ENCODE measurements at regions not wholly inside any gene's neighbourhood (a gene's known extent, or its start where the extent isn't known, plus 50 kb on each side); places are given as distances from the start of the nearest gene placed in this dataset.

- Histone ChIP-seq H3K27me3 (no peaks in the 10 kb centered on the region), H3K4me1 (no peaks in the 10 kb centered on the region), H3K9me3 (no peaks in the 10 kb centered on the region), H3K36me3 (no peaks in the 10 kb centered on the region), H3K4me3 (ENCODE audit: low read depth, low read length) (no peak overlapping the region)
- TF ChIP-seq CTCF (IDR thresholded peaks at IDR 0.05; ENCODE audit: low read depth, low read length) = no peak
- DNase-seq = no peak
These were observed 293.0 kb downstream of the OXSM start for GRCh38 chr3:26082911-26083310.

- Histone ChIP-seq H3K36me3 (no peaks in the 10 kb centered on the region), H3K4me1 (no peaks in the 10 kb centered on the region), H3K27me3 (no peaks in the 10 kb centered on the region), H3K4me3 (ENCODE audit: low read depth, low read length) (no peak overlapping the region), H3K9me3 (no peaks in the 10 kb centered on the region)
- no peak for TF ChIP-seq CTCF (IDR thresholded peaks at IDR 0.05; ENCODE audit: low read depth, low read length)
- DNase-seq = no peak
These were observed 294.7 kb downstream of the OXSM start for GRCh38 chr3:26084629-26085028.

- no peaks in the 10 kb centered on the region for H3K9me3 ChIP-seq
- H3K27me3 ChIP-seq = no peaks in the 10 kb centered on the region
- H3K36me3 ChIP-seq = no peaks in the 10 kb centered on the region
- no peak overlapping the region for H3K4me3 ChIP-seq (ENCODE audit: low read depth, low read length)
- no peaks in the 10 kb centered on the region for H3K4me1 ChIP-seq
- DNase-seq = no peak
- no peak for TF ChIP-seq CTCF (IDR thresholded peaks at IDR 0.05; ENCODE audit: low read depth, low read length)
These were observed 297.9 kb downstream of the OXSM start for GRCh38 chr3:26087751-26088150.

GRCh38 chr3:26089249-26089648, 299.4 kb downstream of the OXSM start:
- no peaks in the 10 kb centered on the region for H3K27me3 ChIP-seq
- no peaks in the 10 kb centered on the region for H3K4me1 ChIP-seq
- no peak overlapping the region for H3K4me3 ChIP-seq (ENCODE audit: low read depth, low read length)
- TF ChIP-seq CTCF (IDR thresholded peaks at IDR 0.05; ENCODE audit: low read depth, low read length) = no peak
- DNase-seq = no peak
- H3K9me3 ChIP-seq = no peaks in the 10 kb centered on the region
- H3K36me3 ChIP-seq = no peaks in the 10 kb centered on the region

- no peak overlapping the region for H3K4me3 ChIP-seq (ENCODE audit: low read depth, low read length)
- TF ChIP-seq CTCF (IDR thresholded peaks at IDR 0.05; ENCODE audit: low read depth, low read length) = no peak
- H3K36me3 ChIP-seq = no peaks in the 10 kb centered on the region
- no peaks in the 10 kb centered on the region for H3K9me3 ChIP-seq
- H3K4me1 ChIP-seq = no peaks in the 10 kb centered on the region
- no peaks in the 10 kb centered on the region for H3K27me3 ChIP-seq
- no peak for DNase-seq
These were observed 300.7 kb downstream of the OXSM start for GRCh38 chr3:26090589-26090988.

- H3K27me3 ChIP-seq = no peaks in the 10 kb centered on the region
- H3K4me3 ChIP-seq (ENCODE audit: low read depth, low read length) = no peak overlapping the region
- H3K36me3 ChIP-seq = no peaks in the 10 kb centered on the region
- DNase-seq = no peak
- H3K4me1 ChIP-seq = no peaks in the 10 kb centered on the region
- TF ChIP-seq CTCF (IDR thresholded peaks at IDR 0.05; ENCODE audit: low read depth, low read length) = no peak
- H3K9me3 ChIP-seq = no peaks in the 10 kb centered on the region
These were observed 301.2 kb downstream of the OXSM start for GRCh38 chr3:26091096-26091495.

Measured in BE2C (cell line).